Body of pancreas (tissue), 4 donors: ENCODE measurements at regions not wholly inside any gene's neighbourhood (a gene's known extent, or its start where the extent isn't known, plus 50 kb on each side); places are given as distances from the start of the nearest gene placed in this dataset.

ENCODE experiments used
- POLR2A ChIP-seq, 3 donors: fragments of 450-650 bp; IDR thresholded peaks; one replicate each; pipeline ENCODE4 v1.6.1; 2016; ENCODE audit warnings: antibody characterized with exemption in 3 of 3, mild to moderate bottlenecking in 2 of 3
- TF ChIP-seq, protein P1 (sequence below), 7 experiments: fragments of 450-650 bp in 4 of 7; fragments of 200-600 bp in 3 of 7; sonication (generic) in 3 of 7; IDR thresholded peaks; one replicate each; pipeline ENCODE4 v1.5.1; 2016 to 2019; ENCODE audit warnings: antibody characterized with exemption in 7 of 7

DNA sequence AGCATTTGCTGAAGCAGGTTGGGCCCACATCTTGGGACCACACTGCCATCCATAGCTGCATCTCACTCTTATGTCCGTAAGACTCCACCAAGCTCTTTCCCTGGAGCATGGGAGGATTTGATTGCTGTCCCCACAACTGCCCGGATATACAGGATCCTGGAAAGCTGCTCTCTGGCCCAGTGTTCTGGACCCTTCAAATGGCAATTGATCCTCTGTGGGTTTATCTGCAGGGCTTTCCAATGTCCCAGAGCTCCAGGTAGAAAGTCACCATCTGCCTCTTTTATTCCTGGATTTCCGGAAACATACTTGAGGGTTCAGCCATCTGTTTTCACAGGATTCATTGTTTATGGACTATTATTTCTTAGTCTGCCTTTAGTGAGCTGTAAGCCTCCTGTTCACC is 214.6 kb downstream of the SREK1 start:
- TF ChIP-seq, protein P1, sequence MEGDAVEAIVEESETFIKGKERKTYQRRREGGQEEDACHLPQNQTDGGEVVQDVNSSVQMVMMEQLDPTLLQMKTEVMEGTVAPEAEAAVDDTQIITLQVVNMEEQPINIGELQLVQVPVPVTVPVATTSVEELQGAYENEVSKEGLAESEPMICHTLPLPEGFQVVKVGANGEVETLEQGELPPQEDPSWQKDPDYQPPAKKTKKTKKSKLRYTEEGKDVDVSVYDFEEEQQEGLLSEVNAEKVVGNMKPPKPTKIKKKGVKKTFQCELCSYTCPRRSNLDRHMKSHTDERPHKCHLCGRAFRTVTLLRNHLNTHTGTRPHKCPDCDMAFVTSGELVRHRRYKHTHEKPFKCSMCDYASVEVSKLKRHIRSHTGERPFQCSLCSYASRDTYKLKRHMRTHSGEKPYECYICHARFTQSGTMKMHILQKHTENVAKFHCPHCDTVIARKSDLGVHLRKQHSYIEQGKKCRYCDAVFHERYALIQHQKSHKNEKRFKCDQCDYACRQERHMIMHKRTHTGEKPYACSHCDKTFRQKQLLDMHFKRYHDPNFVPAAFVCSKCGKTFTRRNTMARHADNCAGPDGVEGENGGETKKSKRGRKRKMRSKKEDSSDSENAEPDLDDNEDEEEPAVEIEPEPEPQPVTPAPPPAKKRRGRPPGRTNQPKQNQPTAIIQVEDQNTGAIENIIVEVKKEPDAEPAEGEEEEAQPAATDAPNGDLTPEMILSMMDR (IDR thresholded peaks at IDR 0.05) = no peak
- TF ChIP-seq POLR2A (IDR thresholded peaks at IDR 0.05) = no peak
